ENCODE measurements at regions not wholly inside any gene's neighbourhood (a gene's known extent, or its start where the extent isn't known, plus 50 kb on each side); places are given as distances from the start of the nearest gene placed in this dataset.

DNA sequence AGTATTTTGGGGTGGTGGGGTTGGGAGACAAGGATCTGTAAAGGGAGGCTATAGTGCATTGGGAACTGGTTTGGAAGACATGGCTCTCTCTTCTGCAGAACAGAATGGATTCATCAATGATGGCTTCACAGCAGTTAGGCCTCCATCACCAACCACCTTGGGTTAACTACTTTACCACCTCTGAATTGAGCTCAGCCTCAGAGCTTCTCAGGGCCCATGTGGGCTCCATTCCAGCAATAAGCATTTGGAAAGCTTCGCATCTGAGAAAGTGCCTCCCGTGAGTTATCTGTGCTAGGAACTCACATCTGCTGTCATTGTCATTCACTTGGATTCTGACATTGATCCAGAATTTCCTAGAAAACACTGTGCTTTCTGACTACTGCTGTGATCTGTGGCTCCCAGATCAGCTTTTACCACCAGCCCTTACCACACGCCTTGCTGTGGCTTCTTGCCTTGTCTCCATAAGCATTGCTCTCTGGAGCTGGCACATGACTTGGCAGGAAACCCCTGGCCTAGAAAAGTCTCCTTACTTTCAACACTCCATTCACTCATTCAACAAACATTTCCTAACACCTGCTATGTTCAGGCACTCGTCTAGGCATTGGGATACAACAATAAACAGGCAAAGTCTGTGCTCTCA is 70.7 kb upstream of the ADO start:
- TF ChIP-seq POLR2A (IDR thresholded peaks at IDR 0.05; ENCODE audit: low read depth, low read length) = no peak
- TF ChIP-seq TAF1 (IDR thresholded peaks at IDR 0.05; ENCODE audit: borderline replicate concordance, low read depth, low read length) = no peak
- TF ChIP-seq POLR2AphosphoS5 (IDR thresholded peaks at IDR 0.05; ENCODE audit: low read depth, low read length) = no peak
